Parathyroid adenoma (tissue), 2 donors: ENCODE measurements at regions not wholly inside any gene's neighbourhood (a gene's known extent, or its start where the extent isn't known, plus 50 kb on each side); places are given as distances from the start of the nearest gene placed in this dataset.

Source experiments
- H2AFZ ChIP-seq: fragments of 300-600 bp; sonication (generic); one replicate; pipeline ENCODE4 v1.7.0; 2017; ENCODE audit warnings: antibody characterized with exemption, mild to moderate bottlenecking
- H3K27ac ChIP-seq: fragments of 300-600 bp; sonication (generic); one replicate; pipeline ENCODE4 v1.7.0; 2017
- H3K27me3 ChIP-seq: fragments of 300-600 bp; sonication (generic); one replicate; pipeline ENCODE4 v1.7.0; 2017; ENCODE audit warnings: low read length; ENCODE audit not compliant: control insufficient read depth, insufficient read depth
- H3K36me3 ChIP-seq: fragments of 300-600 bp; sonication (generic); one replicate; pipeline ENCODE4 v1.7.0; 2017; ENCODE audit warnings: low read length; ENCODE audit not compliant: control insufficient read depth, insufficient read depth
- H3K4me1 ChIP-seq: fragments of 300-600 bp; sonication (generic); one replicate; pipeline ENCODE4 v1.7.0; 2017; ENCODE audit warnings: control low read depth
- H3K4me2 ChIP-seq: fragments of 300-600 bp; sonication (generic); one replicate; pipeline ENCODE4 v1.7.0; 2017; ENCODE audit warnings: low read length
- H3K4me3 ChIP-seq: fragments of 300-600 bp; sonication (generic); one replicate; pipeline ENCODE4 v1.7.0; 2017; ENCODE audit warnings: low read depth, low read length
- H3K79me2 ChIP-seq: fragments of 300-600 bp; sonication (generic); one replicate; pipeline ENCODE4 v1.7.0; 2017; ENCODE audit warnings: control low read depth
- H3K9ac ChIP-seq: fragments of 300-600 bp; sonication (generic); one replicate; pipeline ENCODE4 v1.7.0; 2017; ENCODE audit warnings: mild to moderate bottlenecking
- H3K9me3 ChIP-seq: fragments of 300-600 bp; sonication (generic); one replicate; pipeline ENCODE4 v1.7.0; 2017; ENCODE audit warnings: low read length; ENCODE audit not compliant: control insufficient read depth
- TF ChIP-seq, protein P1 (sequence below): fragments of 300-600 bp; sonication (generic); IDR thresholded peaks from one replicate; pipeline ENCODE4 v1.7.0; 2017; ENCODE audit warnings: antibody characterized with exemption, mild to moderate bottlenecking
- donor health status: primary hyperparathyroidism.

DNA sequence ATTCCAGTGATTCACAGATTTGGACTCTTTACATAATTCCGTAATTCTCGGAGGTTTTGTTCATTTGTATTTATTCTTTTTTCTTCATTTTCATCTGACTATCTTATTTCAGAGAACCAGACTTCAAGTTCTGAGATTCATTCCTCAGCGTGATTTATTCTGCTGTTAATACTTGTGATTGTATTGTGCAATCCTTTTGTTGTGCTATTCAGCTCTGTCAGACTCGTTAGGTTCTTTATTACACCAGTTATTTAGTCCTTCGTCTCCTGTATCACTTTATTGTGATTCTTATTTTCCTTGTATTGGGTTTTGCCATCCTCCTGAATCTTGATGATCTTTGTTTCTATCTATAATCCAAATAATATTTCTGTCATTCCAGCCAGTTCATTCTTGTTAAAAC is 529.3 kb upstream of the LRRTM4 start:
- no peak overlapping the region for H3K9ac ChIP-seq
- no peak overlapping the region for H3K4me2 ChIP-seq
- no peaks in the 10 kb centered on the region for H3K9me3 ChIP-seq
- no peaks in the 10 kb centered on the region for H3K36me3 ChIP-seq
- H3K4me3 ChIP-seq = no peak overlapping the region
- H2AFZ ChIP-seq = no peak overlapping the region
- H3K4me1 ChIP-seq = no peaks in the 10 kb centered on the region
- TF ChIP-seq, protein P1, sequence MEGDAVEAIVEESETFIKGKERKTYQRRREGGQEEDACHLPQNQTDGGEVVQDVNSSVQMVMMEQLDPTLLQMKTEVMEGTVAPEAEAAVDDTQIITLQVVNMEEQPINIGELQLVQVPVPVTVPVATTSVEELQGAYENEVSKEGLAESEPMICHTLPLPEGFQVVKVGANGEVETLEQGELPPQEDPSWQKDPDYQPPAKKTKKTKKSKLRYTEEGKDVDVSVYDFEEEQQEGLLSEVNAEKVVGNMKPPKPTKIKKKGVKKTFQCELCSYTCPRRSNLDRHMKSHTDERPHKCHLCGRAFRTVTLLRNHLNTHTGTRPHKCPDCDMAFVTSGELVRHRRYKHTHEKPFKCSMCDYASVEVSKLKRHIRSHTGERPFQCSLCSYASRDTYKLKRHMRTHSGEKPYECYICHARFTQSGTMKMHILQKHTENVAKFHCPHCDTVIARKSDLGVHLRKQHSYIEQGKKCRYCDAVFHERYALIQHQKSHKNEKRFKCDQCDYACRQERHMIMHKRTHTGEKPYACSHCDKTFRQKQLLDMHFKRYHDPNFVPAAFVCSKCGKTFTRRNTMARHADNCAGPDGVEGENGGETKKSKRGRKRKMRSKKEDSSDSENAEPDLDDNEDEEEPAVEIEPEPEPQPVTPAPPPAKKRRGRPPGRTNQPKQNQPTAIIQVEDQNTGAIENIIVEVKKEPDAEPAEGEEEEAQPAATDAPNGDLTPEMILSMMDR = no peak
- no peaks in the 10 kb centered on the region for H3K27me3 ChIP-seq
- no peaks in the 10 kb centered on the region for H3K79me2 ChIP-seq
- H3K27ac ChIP-seq = no peak overlapping the region

DNA sequence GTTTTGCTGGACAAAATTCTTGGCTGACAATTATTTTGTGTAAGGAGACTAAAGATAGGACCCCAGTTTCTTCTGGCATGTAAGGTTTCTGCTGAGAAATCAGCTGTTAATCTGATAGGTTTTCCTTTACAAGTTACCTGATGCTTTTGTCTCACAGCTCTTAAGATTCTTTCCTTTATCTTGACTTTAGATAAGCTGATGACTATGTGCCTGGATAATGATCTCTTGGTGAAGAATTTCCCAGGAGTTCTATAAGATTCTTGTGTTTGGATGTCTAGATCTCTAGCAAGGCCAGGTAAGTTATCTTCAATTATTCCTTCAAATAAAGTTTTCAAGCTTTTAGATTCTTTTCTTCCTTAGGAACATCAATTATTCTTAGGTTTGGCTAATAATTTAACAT is 534.8 kb upstream of the LRRTM4 start:
- no peak overlapping the region for H3K4me3 ChIP-seq
- no peaks in the 10 kb centered on the region for H3K27me3 ChIP-seq
- TF ChIP-seq, protein P1 = no peak
- H3K9ac ChIP-seq = no peak overlapping the region
- no peaks in the 10 kb centered on the region for H3K79me2 ChIP-seq
- no peak overlapping the region for H3K4me2 ChIP-seq
- no peak overlapping the region for H2AFZ ChIP-seq
- H3K36me3 ChIP-seq = no peaks in the 10 kb centered on the region
- H3K4me1 ChIP-seq = no peaks in the 10 kb centered on the region
- no peaks in the 10 kb centered on the region for H3K9me3 ChIP-seq
- H3K27ac ChIP-seq = no peak overlapping the region

DNA sequence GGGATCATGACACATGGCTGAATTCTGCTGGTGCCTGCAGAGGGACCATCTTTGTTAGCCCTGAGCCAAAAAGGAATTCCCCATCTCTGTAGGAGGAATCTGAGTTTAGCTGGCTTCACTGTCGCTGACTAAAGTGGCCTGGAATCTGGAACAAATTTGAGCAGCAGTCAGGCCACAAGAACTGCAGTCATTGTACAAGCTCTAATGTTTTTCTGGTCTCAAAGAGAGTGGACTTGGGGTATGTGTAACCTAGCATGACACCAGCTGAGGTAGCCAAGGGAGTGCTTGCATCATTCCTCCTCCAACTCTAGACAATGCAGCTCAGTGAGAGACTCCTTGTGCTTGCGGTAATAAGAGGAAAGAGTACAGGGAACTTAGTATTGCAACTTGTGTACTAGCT is 539.1 kb upstream of the LRRTM4 start:
- Histone ChIP-seq H3K36me3 (no peaks in the 10 kb centered on the region), H3K9me3 (no peaks in the 10 kb centered on the region), H3K9ac (no peak overlapping the region), H3K4me2 (no peak overlapping the region), H3K79me2 (no peaks in the 10 kb centered on the region), H3K27ac (no peak overlapping the region), H3K27me3 (no peaks in the 10 kb centered on the region), H3K4me1 (no peaks in the 10 kb centered on the region), H3K4me3 (no peak overlapping the region), H2AFZ (no peak overlapping the region)
- TF ChIP-seq, protein P1 = no peak

DNA sequence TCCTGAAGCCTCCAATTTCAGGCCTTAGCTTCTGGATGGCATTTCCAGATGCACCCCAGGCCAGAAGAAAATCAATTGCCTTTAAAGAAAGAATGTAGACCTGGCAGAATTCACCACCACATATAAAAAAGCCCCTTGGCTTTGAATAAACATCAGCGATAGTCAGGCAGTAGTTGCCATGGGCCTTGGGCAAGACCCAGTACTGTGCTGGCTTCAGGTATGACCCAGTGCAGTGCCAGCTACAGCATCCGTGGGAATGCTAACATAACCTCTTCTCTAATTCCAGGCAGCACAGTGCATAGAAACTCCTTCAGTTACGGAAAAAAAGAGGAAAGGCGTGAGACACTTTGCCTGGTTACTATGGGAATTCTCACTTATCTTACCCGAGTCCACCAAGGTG is 539.6 kb upstream of the LRRTM4 start:
- Histone ChIP-seq H3K9me3 (no peaks in the 10 kb centered on the region), H3K27ac (no peak overlapping the region), H3K9ac (no peak overlapping the region), H2AFZ (no peak overlapping the region), H3K4me1 (no peaks in the 10 kb centered on the region), H3K79me2 (no peaks in the 10 kb centered on the region), H3K4me2 (no peak overlapping the region), H3K36me3 (no peaks in the 10 kb centered on the region), H3K27me3 (no peaks in the 10 kb centered on the region), H3K4me3 (no peak overlapping the region)
- TF ChIP-seq, protein P1 = no peak

DNA sequence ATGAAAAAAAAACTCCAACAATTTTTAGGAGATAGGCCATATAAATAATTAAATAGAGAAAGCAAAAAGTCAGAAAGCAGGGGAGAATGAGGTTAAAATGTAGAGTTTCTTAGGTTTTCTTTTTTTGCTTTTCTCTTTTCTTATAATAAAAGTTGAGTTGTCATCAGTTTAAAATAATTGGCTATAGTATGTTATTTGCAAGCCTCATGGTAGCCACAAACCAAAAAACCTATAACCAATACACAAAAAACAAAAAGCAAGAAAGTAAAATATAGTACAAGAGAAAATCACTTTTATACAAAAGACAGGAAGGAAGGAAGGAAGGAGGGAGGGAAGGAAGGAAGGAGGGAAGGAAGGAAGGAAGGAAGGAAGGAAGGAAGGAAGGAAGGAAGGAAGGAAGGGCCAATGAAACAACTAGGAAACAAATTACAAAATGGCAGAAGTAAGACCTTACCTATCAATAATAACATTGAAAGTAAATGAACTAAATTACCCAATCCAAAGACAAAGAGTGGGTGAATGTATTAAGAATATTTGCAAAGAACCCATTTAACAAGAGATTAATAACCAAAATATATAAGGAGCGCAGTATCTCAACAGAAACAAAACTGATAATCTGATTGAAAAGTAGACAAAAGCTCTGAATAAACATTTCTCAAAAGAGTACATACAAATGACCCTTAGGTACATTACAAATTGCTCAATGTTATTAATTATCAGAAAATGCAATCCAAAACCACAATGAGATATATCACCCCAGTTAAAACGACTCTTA is 541.3 kb upstream of the LRRTM4 start:
- no peak overlapping the region for H3K9ac ChIP-seq
- H3K4me1 ChIP-seq = no peaks in the 10 kb centered on the region
- no peak overlapping the region for H3K4me2 ChIP-seq
- no peak overlapping the region for H3K4me3 ChIP-seq
- no peaks in the 10 kb centered on the region for H3K9me3 ChIP-seq
- no peaks in the 10 kb centered on the region for H3K79me2 ChIP-seq
- H3K36me3 ChIP-seq = no peaks in the 10 kb centered on the region
- H3K27me3 ChIP-seq = no peaks in the 10 kb centered on the region
- no peak overlapping the region for H2AFZ ChIP-seq
- no peak overlapping the region for H3K27ac ChIP-seq
- TF ChIP-seq, protein P1 = no peak
